ENCODE measurements at regions not wholly inside any gene's neighbourhood (a gene's known extent, or its start where the extent isn't known, plus 50 kb on each side); places are given as distances from the start of the nearest gene placed in this dataset.
"Not testable (repeated sequence)": the region's sequence is repeated elsewhere in the genome, so short reads cannot be mapped to it uniquely, and the experiment has no call there.

GRCh38 chr14:35211067-35211466 lies 81.1 kb upstream of the PSMA6 start:
- WGBS, 2 donors, result 81 to 84% methylated on average over 2 of the region's 2 CpGs
- intact Hi-C loops (cut with DNase I), result no loop called here
- H3K4me1 ChIP-seq, result peaks cover 8% of the 10 kb centered on the region
- no peaks in the 10 kb centered on the region for H3K36me3 ChIP-seq (replicated peaks in 1 of 2; ENCODE audit: insufficient read depth in 1 of 2, low read depth in 2 of 2)
- ATAC-seq (no peak), DNase-seq (no peak)
- H3K27ac ChIP-seq, result no peak overlapping the region
- TF ChIP-seq POLR2A (IDR thresholded peaks at IDR 0.05), result no peak
- TF ChIP-seq, protein P1, sequence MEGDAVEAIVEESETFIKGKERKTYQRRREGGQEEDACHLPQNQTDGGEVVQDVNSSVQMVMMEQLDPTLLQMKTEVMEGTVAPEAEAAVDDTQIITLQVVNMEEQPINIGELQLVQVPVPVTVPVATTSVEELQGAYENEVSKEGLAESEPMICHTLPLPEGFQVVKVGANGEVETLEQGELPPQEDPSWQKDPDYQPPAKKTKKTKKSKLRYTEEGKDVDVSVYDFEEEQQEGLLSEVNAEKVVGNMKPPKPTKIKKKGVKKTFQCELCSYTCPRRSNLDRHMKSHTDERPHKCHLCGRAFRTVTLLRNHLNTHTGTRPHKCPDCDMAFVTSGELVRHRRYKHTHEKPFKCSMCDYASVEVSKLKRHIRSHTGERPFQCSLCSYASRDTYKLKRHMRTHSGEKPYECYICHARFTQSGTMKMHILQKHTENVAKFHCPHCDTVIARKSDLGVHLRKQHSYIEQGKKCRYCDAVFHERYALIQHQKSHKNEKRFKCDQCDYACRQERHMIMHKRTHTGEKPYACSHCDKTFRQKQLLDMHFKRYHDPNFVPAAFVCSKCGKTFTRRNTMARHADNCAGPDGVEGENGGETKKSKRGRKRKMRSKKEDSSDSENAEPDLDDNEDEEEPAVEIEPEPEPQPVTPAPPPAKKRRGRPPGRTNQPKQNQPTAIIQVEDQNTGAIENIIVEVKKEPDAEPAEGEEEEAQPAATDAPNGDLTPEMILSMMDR (IDR thresholded peaks at IDR 0.05), result no peak
- no peaks in the 10 kb centered on the region for H3K27me3 ChIP-seq
- no peak overlapping the region for H3K4me3 ChIP-seq
- H3K9me3 ChIP-seq, result no peaks in the 10 kb centered on the region

GRCh38 chr14:35212471-35213142 lies 79.6 kb upstream of the PSMA6 start:
- H3K9me3 ChIP-seq, result no peaks in the 10 kb centered on the region
- TF ChIP-seq POLR2A (IDR thresholded peaks at IDR 0.05), result no peak
- TF ChIP-seq, protein P1 (IDR thresholded peaks at IDR 0.05), result no peak
- H3K36me3 ChIP-seq (replicated peaks in 1 of 2; ENCODE audit: insufficient read depth in 1 of 2, low read depth in 2 of 2), result no peaks in the 10 kb centered on the region
- ATAC-seq (no peak), DNase-seq (no peak)
- intact Hi-C loops (cut with DNase I), result no loop called here
- no peaks in the 10 kb centered on the region for H3K27me3 ChIP-seq
- H3K4me3 ChIP-seq, result no peak overlapping the region
- 88 to 95% methylated on average over 3 of the region's 3 CpGs for WGBS, 2 donors
- no peak overlapping the region for H3K27ac ChIP-seq
- peaks cover 8% of the 10 kb centered on the region for H3K4me1 ChIP-seq

GRCh38 chr14:35213143-35213788 lies 78.9 kb upstream of the PSMA6 start:
- ATAC-seq (no peak), DNase-seq (no peak)
- Histone ChIP-seq H3K36me3 (replicated peaks in 1 of 2; ENCODE audit: insufficient read depth in 1 of 2, low read depth in 2 of 2) (no peaks in the 10 kb centered on the region), H3K4me1 (peaks cover 8% of the 10 kb centered on the region), H3K27me3 (no peaks in the 10 kb centered on the region), H3K27ac (no peak overlapping the region), H3K4me3 (no peak overlapping the region), H3K9me3 (no peaks in the 10 kb centered on the region)
- WGBS, 2 donors, result 85 to 89% methylated on average over 6 of the region's 6 CpGs
- intact Hi-C loops (cut with DNase I), result no loop called here
- TF ChIP-seq, protein P1 (IDR thresholded peaks at IDR 0.05), result no peak

GRCh38 chr14:35213869-35214387 lies 78.3 kb upstream of the PSMA6 start:
- intact Hi-C loops (cut with DNase I), result no loop called here
- H3K36me3 ChIP-seq (replicated peaks in 1 of 2; ENCODE audit: insufficient read depth in 1 of 2, low read depth in 2 of 2), result no peaks in the 10 kb centered on the region
- ATAC-seq, result no peak
- no peak for DNase-seq
- TF ChIP-seq POLR2A (IDR thresholded peaks at IDR 0.05), result no peak
- TF ChIP-seq, protein P1 (IDR thresholded peaks at IDR 0.05), result no peak
- H3K27ac ChIP-seq, result peak overlapping the region in 1 of 4 donors; percentile 33
- H3K4me1 ChIP-seq, result peaks cover 8% of the 10 kb centered on the region
- H3K9me3 ChIP-seq, result no peaks in the 10 kb centered on the region
- H3K4me3 ChIP-seq, result no peak overlapping the region
- H3K27me3 ChIP-seq, result no peaks in the 10 kb centered on the region

DNA sequence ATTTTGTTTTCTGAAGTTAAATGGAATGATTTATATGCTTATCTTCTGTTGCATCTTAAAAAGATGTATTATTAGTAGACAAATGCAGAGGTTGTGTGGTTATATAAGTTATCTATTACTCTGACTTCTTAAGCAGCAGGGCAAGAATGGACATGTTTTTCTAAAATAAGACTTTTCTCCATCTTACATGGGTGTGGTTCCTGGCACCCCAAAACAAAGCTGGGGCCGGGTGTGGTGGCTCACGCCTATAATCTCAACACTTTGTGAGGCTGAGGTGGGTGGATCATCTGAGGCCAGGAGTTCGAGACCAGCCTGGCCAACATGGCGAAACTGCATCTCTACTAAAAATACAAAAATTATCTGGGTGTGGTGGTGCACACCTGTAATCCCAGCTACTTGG lies 77.8 kb upstream of the PSMA6 start:
- H3K4me1 ChIP-seq; DNase-seq; ATAC-seq; H3K36me3 ChIP-seq (replicated peaks in 1 of 2; ENCODE audit: insufficient read depth in 1 of 2, low read depth in 2 of 2); H3K27me3 ChIP-seq; H3K4me3 ChIP-seq; intact Hi-C loops (cut with DNase I); H3K9me3 ChIP-seq: not testable (repeated sequence)
- H3K27ac ChIP-seq, result peak overlapping the region in 1 of 4 donors; percentile 33
- WGBS, 2 donors, result 80 to 92% methylated on average over 1 to 4 of the region's 4 CpGs
